Loucy (cell line): ENCODE measurements at regions not wholly inside any gene's neighbourhood (a gene's known extent, or its start where the extent isn't known, plus 50 kb on each side); places are given as distances from the start of the nearest gene placed in this dataset.

Experiments
- H2AFZ ChIP-seq: fragments of 200-600 bp; sonication (generic); 2 replicates; pipeline ENCODE4 v1.6.0; 2016; ENCODE audit warnings: antibody characterized with exemption, mild to moderate bottlenecking, low read length, moderate library complexity
- H3F3A ChIP-seq: fragments of 200-600 bp; 2 replicates; pipeline ENCODE4 v1.6.0; 2016; ENCODE audit warnings: antibody characterized with exemption, low read depth, mild to moderate bottlenecking
- H3K27me3 ChIP-seq: fragments of 200-600 bp; sonication (generic); 2 replicates; pipeline ENCODE4 v1.6.1; 2014; ENCODE audit warnings: low read length, mild to moderate bottlenecking; ENCODE audit not compliant: insufficient read depth, poor library complexity, severe bottlenecking
- H3K36me3 ChIP-seq: fragments of 200-600 bp; sonication (generic); 2 replicates; pipeline ENCODE4 v1.6.1; 2016; ENCODE audit warnings: low read length; ENCODE audit not compliant: insufficient read depth
- H3K4me1 ChIP-seq: fragments of 200-600 bp; sonication (generic); 2 replicates; pipeline ENCODE4 v1.5.1; 2014; ENCODE audit warnings: low read length, mild to moderate bottlenecking; ENCODE audit not compliant: insufficient read depth, poor library complexity, severe bottlenecking
- H3K4me2 ChIP-seq: fragments of 200-600 bp; sonication (generic); 2 replicates; pipeline ENCODE4 v1.6.0; 2014; ENCODE audit warnings: antibody characterized with exemption, low read length, low read depth, mild to moderate bottlenecking; ENCODE audit not compliant: poor library complexity, severe bottlenecking
- H3K4me3 ChIP-seq: fragments of 200-600 bp; sonication (generic); 2 replicates; pipeline ENCODE4 v1.5.1; 2014; ENCODE audit warnings: low read length, mild to moderate bottlenecking, mixed read lengths; ENCODE audit not compliant: poor library complexity, severe bottlenecking
- H3K79me2 ChIP-seq: fragments of 200-600 bp; sonication (generic); 2 replicates; pipeline ENCODE4 v1.6.1; 2014; ENCODE audit warnings: low read length; ENCODE audit not compliant: insufficient read depth
- H3K9ac ChIP-seq: fragments of 200-600 bp; sonication (generic); 2 replicates; pipeline ENCODE4 v1.6.0; 2014; ENCODE audit warnings: mild to moderate bottlenecking, low read depth, low read length, moderate library complexity; ENCODE audit not compliant: poor library complexity, severe bottlenecking
- H3K9me2 ChIP-seq: fragments of 200-600 bp; sonication (generic); replicated peaks from 2 replicates; pipeline ENCODE4 v1.6.1; 2016; ENCODE audit warnings: low read depth, low read length, mixed read lengths
- H3K9me3 ChIP-seq: fragments of 200-600 bp; sonication (generic); 2 replicates; pipeline ENCODE4 v1.6.1; 2014; ENCODE audit warnings: mild to moderate bottlenecking, antibody characterized with exemption, low read length, low read depth; ENCODE audit not compliant: insufficient read depth
- H4K20me1 ChIP-seq: fragments of 200-600 bp; sonication (generic); 2 replicates; pipeline ENCODE4 v1.6.0; 2014; ENCODE audit warnings: antibody characterized with exemption, low read length, mild to moderate bottlenecking; ENCODE audit not compliant: insufficient read depth, poor library complexity, severe bottlenecking
- EZH2phosphoT487 ChIP-seq: fragments of 200-600 bp; IDR thresholded peaks from 2 replicates; pipeline ENCODE4 v1.6.1; 2018; ENCODE audit warnings: antibody characterized with exemption, mild to moderate bottlenecking, moderate library complexity, borderline replicate concordance
- TF ChIP-seq, protein P1 (sequence below): fragments of 200-600 bp; sonication (generic); conservative IDR thresholded peaks from 2 replicates; pipeline ENCODE4 v1.5.1; 2014; ENCODE audit warnings: mild to moderate bottlenecking, antibody characterized with exemption, low read length

DNA sequence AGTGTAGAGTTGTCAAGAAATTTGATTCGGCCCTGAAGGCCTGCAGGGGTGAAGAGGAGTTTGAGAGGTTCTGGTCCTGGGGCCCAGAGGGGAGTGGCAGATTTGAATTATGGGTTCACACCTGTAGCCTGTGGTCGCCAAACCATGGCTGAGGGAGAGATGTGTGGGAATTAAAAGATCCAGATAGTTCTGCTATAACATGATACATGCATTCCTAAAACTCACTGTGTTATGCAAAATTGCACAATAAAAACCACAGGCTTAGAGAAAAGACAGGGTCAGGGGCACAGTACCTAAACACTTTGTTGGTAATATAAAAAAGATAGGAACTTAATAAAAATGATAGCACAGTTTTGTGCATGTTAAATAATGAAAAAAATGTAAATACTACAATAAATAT lies 106.2 kb downstream of the TMEM30B start:
- Histone ChIP-seq H3K9me2 (no peaks in the 10 kb centered on the region), H3K79me2 (no peaks in the 10 kb centered on the region), H4K20me1 (no peaks in the 10 kb centered on the region), H3K36me3 (no peaks in the 10 kb centered on the region), H3F3A (no peaks in the 10 kb centered on the region), H2AFZ (no peak overlapping the region), H3K4me2 (no peak overlapping the region), H3K4me1 (no peaks in the 10 kb centered on the region), H3K9me3 (no peaks in the 10 kb centered on the region), H3K27me3 (no peaks in the 10 kb centered on the region), H3K4me3 (no peak overlapping the region), H3K9ac (no peak overlapping the region)
- TF ChIP-seq, protein P1, sequence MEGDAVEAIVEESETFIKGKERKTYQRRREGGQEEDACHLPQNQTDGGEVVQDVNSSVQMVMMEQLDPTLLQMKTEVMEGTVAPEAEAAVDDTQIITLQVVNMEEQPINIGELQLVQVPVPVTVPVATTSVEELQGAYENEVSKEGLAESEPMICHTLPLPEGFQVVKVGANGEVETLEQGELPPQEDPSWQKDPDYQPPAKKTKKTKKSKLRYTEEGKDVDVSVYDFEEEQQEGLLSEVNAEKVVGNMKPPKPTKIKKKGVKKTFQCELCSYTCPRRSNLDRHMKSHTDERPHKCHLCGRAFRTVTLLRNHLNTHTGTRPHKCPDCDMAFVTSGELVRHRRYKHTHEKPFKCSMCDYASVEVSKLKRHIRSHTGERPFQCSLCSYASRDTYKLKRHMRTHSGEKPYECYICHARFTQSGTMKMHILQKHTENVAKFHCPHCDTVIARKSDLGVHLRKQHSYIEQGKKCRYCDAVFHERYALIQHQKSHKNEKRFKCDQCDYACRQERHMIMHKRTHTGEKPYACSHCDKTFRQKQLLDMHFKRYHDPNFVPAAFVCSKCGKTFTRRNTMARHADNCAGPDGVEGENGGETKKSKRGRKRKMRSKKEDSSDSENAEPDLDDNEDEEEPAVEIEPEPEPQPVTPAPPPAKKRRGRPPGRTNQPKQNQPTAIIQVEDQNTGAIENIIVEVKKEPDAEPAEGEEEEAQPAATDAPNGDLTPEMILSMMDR: no peak
- no peak for TF ChIP-seq EZH2phosphoT487

DNA sequence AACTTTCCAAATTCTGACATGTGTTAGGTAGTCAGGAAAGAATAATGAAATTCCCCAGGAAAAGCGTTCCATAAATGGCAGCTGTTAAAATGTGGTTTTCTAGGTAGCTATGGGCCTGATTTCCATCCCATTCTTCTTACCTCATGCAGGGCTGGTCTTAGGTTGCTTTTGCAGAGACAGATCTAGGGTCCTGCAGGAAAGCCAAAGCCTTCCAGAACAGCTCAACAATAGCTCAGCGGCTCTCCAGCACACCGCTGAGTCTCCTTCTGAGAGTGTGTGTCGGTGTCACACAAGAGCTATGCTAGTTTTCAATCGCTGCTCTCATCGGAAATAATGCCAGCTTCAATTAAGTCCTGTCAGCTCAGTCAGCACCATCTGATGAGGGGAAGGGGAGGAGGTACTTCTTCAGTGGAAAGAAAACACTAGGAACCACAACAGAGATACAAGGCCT lies 106.7 kb downstream of the TMEM30B start:
- no peaks in the 10 kb centered on the region for H3K9me2 ChIP-seq
- H3K9me3 ChIP-seq: no peaks in the 10 kb centered on the region
- no peak overlapping the region for H3K4me3 ChIP-seq
- no peak for TF ChIP-seq EZH2phosphoT487
- H3K4me2 ChIP-seq: no peak overlapping the region
- no peaks in the 10 kb centered on the region for H3F3A ChIP-seq
- no peak overlapping the region for H2AFZ ChIP-seq
- no peaks in the 10 kb centered on the region for H3K79me2 ChIP-seq
- H3K4me1 ChIP-seq: no peaks in the 10 kb centered on the region
- no peak overlapping the region for H3K9ac ChIP-seq
- H3K36me3 ChIP-seq: no peaks in the 10 kb centered on the region
- H4K20me1 ChIP-seq: no peaks in the 10 kb centered on the region
- H3K27me3 ChIP-seq: no peaks in the 10 kb centered on the region

DNA sequence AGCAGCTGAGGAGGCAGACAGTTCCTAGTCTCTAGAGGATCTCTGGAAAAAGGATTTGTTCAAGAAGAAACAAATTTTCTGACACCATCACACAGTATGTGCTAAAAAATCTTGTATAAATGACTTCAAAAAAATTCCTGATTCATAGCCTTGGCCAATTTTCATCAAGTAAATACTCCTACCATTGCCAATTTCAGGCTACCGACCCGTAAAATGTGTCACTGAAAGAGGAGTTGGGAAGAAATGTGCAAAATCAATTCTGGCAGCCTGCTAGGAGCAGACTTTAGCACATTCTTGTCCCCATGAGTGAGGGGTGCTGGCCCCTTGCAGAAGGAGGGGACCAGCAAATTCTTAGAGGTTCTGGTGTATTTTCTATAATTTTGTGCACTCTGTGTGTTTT lies 109.4 kb downstream of the TMEM30B start:
- H3F3A ChIP-seq: no peaks in the 10 kb centered on the region
- H3K4me1 ChIP-seq: no peaks in the 10 kb centered on the region
- no peaks in the 10 kb centered on the region for H3K79me2 ChIP-seq
- H3K4me2 ChIP-seq: no peak overlapping the region
- no peak for TF ChIP-seq EZH2phosphoT487
- no peaks in the 10 kb centered on the region for H3K9me3 ChIP-seq
- no peaks in the 10 kb centered on the region for H3K27me3 ChIP-seq
- H4K20me1 ChIP-seq: no peaks in the 10 kb centered on the region
- no peak overlapping the region for H3K9ac ChIP-seq
- H2AFZ ChIP-seq: no peak overlapping the region
- no peaks in the 10 kb centered on the region for H3K9me2 ChIP-seq
- no peaks in the 10 kb centered on the region for H3K36me3 ChIP-seq
- no peak overlapping the region for H3K4me3 ChIP-seq

DNA sequence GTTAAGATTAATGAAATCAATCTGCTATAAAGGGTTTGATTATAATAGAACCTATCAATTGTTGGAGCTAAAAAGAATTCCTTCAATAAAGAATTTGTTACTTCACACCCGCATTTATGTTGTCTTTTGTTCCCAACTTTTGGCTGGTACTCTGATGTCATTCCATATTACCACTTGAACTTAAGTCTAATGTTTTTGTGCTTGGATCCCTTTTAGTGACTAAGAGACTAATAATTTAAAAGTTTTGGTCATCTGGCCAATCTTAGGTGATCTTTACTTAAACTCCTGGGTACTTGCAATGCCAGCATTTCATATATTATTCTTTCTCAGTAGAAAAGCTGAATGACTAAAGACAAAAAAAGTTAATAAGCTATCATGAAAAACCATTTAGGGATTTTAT lies 113.0 kb downstream of the TMEM30B start:
- no peak overlapping the region for H3K4me3 ChIP-seq
- H3K27me3 ChIP-seq: no peaks in the 10 kb centered on the region
- H3K36me3 ChIP-seq: no peaks in the 10 kb centered on the region
- no peak overlapping the region for H3K4me2 ChIP-seq
- no peaks in the 10 kb centered on the region for H3K79me2 ChIP-seq
- no peak overlapping the region for H2AFZ ChIP-seq
- no peaks in the 10 kb centered on the region for H3K9me3 ChIP-seq
- TF ChIP-seq, protein P1: no peak
- no peak for TF ChIP-seq EZH2phosphoT487
- H3K9ac ChIP-seq: no peak overlapping the region
- H4K20me1 ChIP-seq: no peaks in the 10 kb centered on the region
- no peaks in the 10 kb centered on the region for H3F3A ChIP-seq
- H3K9me2 ChIP-seq: no peaks in the 10 kb centered on the region
- H3K4me1 ChIP-seq: no peaks in the 10 kb centered on the region
